Lung (tissue), 11 donors: ENCODE measurements at regions not wholly inside any gene's neighbourhood (a gene's known extent, or its start where the extent isn't known, plus 50 kb on each side); places are given as distances from the start of the nearest gene placed in this dataset.

Experiments used
- ATAC-seq: fragments of 200-7000 bp; cut with Tn5 transposase; one replicate; pipeline ENCODE4 v1.9.1; 2020; ENCODE audit warnings: moderate number of reproducible peaks; ENCODE audit not compliant: insufficient read depth, low FRiP score
- DNase-seq, 3 donors: peaks; one replicate each; pipeline ENCODE4 v3.0.0-alpha.2; 2013 to 2017
- H3K27ac ChIP-seq, 2 donors: one replicate each; pipeline ENCODE4 v1.5.1; 2013; ENCODE audit warnings: mild to moderate bottlenecking in 2 of 2, moderate library complexity in 2 of 2, control low read depth in 1 of 2, inconsistent platforms in 1 of 2, low read depth in 1 of 2, low read length in 1 of 2
- H3K27me3 ChIP-seq, 3 donors: one replicate each; pipeline ENCODE4 v1.5.1; 2013; ENCODE audit warnings: low read length in 2 of 3; ENCODE audit not compliant: control insufficient read depth in 3 of 3, insufficient read depth in 3 of 3
- H3K36me3 ChIP-seq, 4 donors: one replicate each; pipeline ENCODE4 v1.5.1; 2013; ENCODE audit warnings: low read length in 4 of 4, mild to moderate bottlenecking in 1 of 4, moderate library complexity in 1 of 4; ENCODE audit not compliant: control insufficient read depth in 4 of 4, insufficient read depth in 4 of 4
- H3K4me1 ChIP-seq, 5 donors: one replicate each; pipeline ENCODE4 v1.5.1; 2013; ENCODE audit warnings: low read length in 5 of 5, mild to moderate bottlenecking in 2 of 5, moderate library complexity in 1 of 5; ENCODE audit not compliant: control insufficient read depth in 5 of 5, insufficient read depth in 5 of 5
- H3K4me3 ChIP-seq: one replicate; pipeline ENCODE4 v1.5.1; 2013; ENCODE audit warnings: mild to moderate bottlenecking, control low read depth, moderate library complexity
- H3K9ac ChIP-seq, 2 donors: one replicate each; pipeline ENCODE4 v1.5.1; 2013; ENCODE audit warnings: low read length in 2 of 2, control low read depth in 1 of 2; ENCODE audit not compliant: insufficient read depth in 1 of 2
- H3K9me3 ChIP-seq, 4 donors: one replicate each; pipeline ENCODE4 v1.5.1; 2013; ENCODE audit warnings: low read length in 3 of 4, mild to moderate bottlenecking in 1 of 4, moderate library complexity in 1 of 4; ENCODE audit not compliant: control insufficient read depth in 4 of 4, insufficient read depth in 3 of 4
- CTCF ChIP-seq: IDR thresholded peaks from 2 replicates; pipeline ENCODE4 v1.5.1; 2012; ENCODE audit warnings: mild to moderate bottlenecking; ENCODE audit errors: control extremely low read depth, extremely low read depth
- WGBS, 2 donors: extraction: QIAGEN DNeasy Blood & Tissue Kit; methylation state at CpG; one replicate each; pipeline ENCODE4 v1.1.7; 2013; 5-methylcytosine and 5-hydroxymethylcytosine counted together
- donor health status: control.
- donor health status: control.
- donor health status: Bipolar disorder and iron deficiency.
- donor health status: healthy.
- donor health status: DM: yes; HTN: yes; CAD: no.

GRCh38 chr10:31623947-31624346 is 304.7 kb downstream of the ARHGAP12 start:
- DNase-seq (no peak), ATAC-seq (no peak)
- Histone ChIP-seq H3K4me3 (no peak overlapping the region), H3K27ac (no peak overlapping the region), H3K9ac (no peak overlapping the region), H3K36me3 (no peaks in the 10 kb centered on the region), H3K4me1 (peaks cover 0 to 12% (median 0%) of the 10 kb centered on the region in 5 donors), H3K27me3 (no peaks in the 10 kb centered on the region), H3K9me3 (peaks cover 0 to 3% (median 1%) of the 10 kb centered on the region in 4 donors)
- no peak for TF ChIP-seq CTCF
- 82 to 84% methylated on average over 2 of the region's 2 CpGs for WGBS, 2 donors

DNA sequence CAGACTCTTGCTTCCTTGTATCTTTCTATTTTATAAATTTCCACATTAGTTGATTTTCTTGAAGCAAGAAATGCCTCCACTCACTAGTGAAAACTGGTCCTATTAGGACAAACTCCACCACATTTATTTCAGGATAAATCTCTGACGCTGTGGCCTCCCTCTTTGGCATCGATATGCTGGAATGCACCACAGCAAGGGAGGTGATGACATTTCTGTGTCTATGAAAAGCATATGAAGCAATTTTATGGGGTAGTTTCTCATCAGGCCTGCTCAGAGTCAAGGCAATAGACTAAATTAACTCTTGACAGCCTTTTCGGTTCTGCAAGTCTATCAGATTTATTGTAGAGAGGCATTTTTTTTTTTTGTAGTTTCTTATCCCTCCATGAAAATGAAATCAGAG is 304.4 kb downstream of the ZEB1 start:
- Histone ChIP-seq H3K4me3 (no peak overlapping the region), H3K36me3 (no peaks in the 10 kb centered on the region), H3K9ac (no peak overlapping the region), H3K4me1 (peaks cover 0 to 12% (median 0%) of the 10 kb centered on the region in 5 donors), H3K27ac (no peak overlapping the region), H3K9me3 (peaks cover 0 to 3% (median 1%) of the 10 kb centered on the region in 4 donors), H3K27me3 (no peaks in the 10 kb centered on the region)
- no peak for ATAC-seq
- no peak for TF ChIP-seq CTCF
- WGBS, 2 donors = 69 to 77% methylated on average over 3 of the region's 3 CpGs
- peak in 2 of 3 donors; percentile 40 to 59 for DNase-seq

GRCh38 chr10:31622978-31623377 is 304.0 kb downstream of the ZEB1 start:
- Histone ChIP-seq H3K27me3 (no peaks in the 10 kb centered on the region), H3K9ac (no peak overlapping the region), H3K4me3 (no peak overlapping the region), H3K36me3 (no peaks in the 10 kb centered on the region), H3K4me1 (peaks cover 0 to 12% (median 0%) of the 10 kb centered on the region in 5 donors), H3K9me3 (peaks cover 0 to 3% (median 1%) of the 10 kb centered on the region in 4 donors), H3K27ac (no peak overlapping the region)
- TF ChIP-seq CTCF = no peak
- WGBS, 2 donors = 76 to 80% methylated on average over 6 of the region's 6 CpGs
- no peak for ATAC-seq
- DNase-seq = peak in 2 of 3 donors; percentile 23 to 31

GRCh38 chr10:31621733-31622132 is 302.7 kb downstream of the ZEB1 start:
- no peak for TF ChIP-seq CTCF
- Histone ChIP-seq H3K4me3 (no peak overlapping the region), H3K4me1 (peaks cover 0 to 12% (median 0%) of the 10 kb centered on the region in 5 donors), H3K9me3 (peaks cover 0 to 3% (median 1%) of the 10 kb centered on the region in 4 donors), H3K27ac (no peak overlapping the region), H3K9ac (no peak overlapping the region), H3K36me3 (no peaks in the 10 kb centered on the region), H3K27me3 (no peaks in the 10 kb centered on the region)
- DNase-seq = no peak
- no peak for ATAC-seq
- WGBS, 2 donors = 94 to 98% methylated on average over 1 of the region's 1 CpG
